ENCODE measurements at regions not wholly inside any gene's neighbourhood (a gene's known extent, or its start where the extent isn't known, plus 50 kb on each side); places are given as distances from the start of the nearest gene placed in this dataset.

- no peak for TF ChIP-seq CTCF (IDR thresholded peaks at IDR 0.05; ENCODE audit: unreplicated experiment)
- Mint-ChIP-seq H3K36me3 (ENCODE audit: insufficient read depth) (no peaks in the 10 kb centered on the region), H3K4me1 (ENCODE audit: low read depth) (no peaks in the 10 kb centered on the region), H3K9me3 (ENCODE audit: low read depth) (no peaks in the 10 kb centered on the region), H3K4me3 (ENCODE audit: low read depth) (no peak overlapping the region), H3K27ac (no peak overlapping the region), H3K27me3 (no peaks in the 10 kb centered on the region)
- DNase-seq (ENCODE audit: low spot score, unreplicated experiment), result no peak
Observed at GRCh38 chr2:160942476-160943142, 217.6 kb upstream of the TANK start.

GRCh38 chr2:160943414-160943813 lies 216.8 kb upstream of the TANK start:
- DNase-seq (ENCODE audit: low spot score, unreplicated experiment), result no peak
- no peak overlapping the region for H3K4me3 Mint-ChIP-seq (ENCODE audit: low read depth)
- no peaks in the 10 kb centered on the region for H3K27me3 Mint-ChIP-seq

GRCh38 chr2:160952464-160953254 lies 207.6 kb upstream of the TANK start:
- no peak overlapping the region for H3K4me3 Mint-ChIP-seq (ENCODE audit: low read depth)
- H3K4me1 Mint-ChIP-seq (ENCODE audit: low read depth), result no peaks in the 10 kb centered on the region
- no peaks in the 10 kb centered on the region for H3K36me3 Mint-ChIP-seq (ENCODE audit: insufficient read depth)
- TF ChIP-seq CTCF (IDR thresholded peaks at IDR 0.05; ENCODE audit: unreplicated experiment), result no peak
- no peak overlapping the region for H3K27ac Mint-ChIP-seq
- H3K9me3 Mint-ChIP-seq (ENCODE audit: low read depth), result no peaks in the 10 kb centered on the region
- no peaks in the 10 kb centered on the region for H3K27me3 Mint-ChIP-seq
- DNase-seq (ENCODE audit: low spot score, unreplicated experiment), result no peak

More at GRCh38 chr2:160943414-160943813, 216.8 kb upstream of the TANK start:
- H3K27ac Mint-ChIP-seq, result no peak overlapping the region
- H3K9me3 Mint-ChIP-seq (ENCODE audit: low read depth), result no peaks in the 10 kb centered on the region
- H3K36me3 Mint-ChIP-seq (ENCODE audit: insufficient read depth), result no peaks in the 10 kb centered on the region
- no peaks in the 10 kb centered on the region for H3K4me1 Mint-ChIP-seq (ENCODE audit: low read depth)
- TF ChIP-seq CTCF (IDR thresholded peaks at IDR 0.05; ENCODE audit: unreplicated experiment), result no peak

GRCh38 chr2:160955578-160955977 lies 204.7 kb upstream of the TANK start:
- no peaks in the 10 kb centered on the region for H3K4me1 Mint-ChIP-seq (ENCODE audit: low read depth)
- no peaks in the 10 kb centered on the region for H3K36me3 Mint-ChIP-seq (ENCODE audit: insufficient read depth)
- H3K27me3 Mint-ChIP-seq, result no peaks in the 10 kb centered on the region
- TF ChIP-seq CTCF (IDR thresholded peaks at IDR 0.05; ENCODE audit: unreplicated experiment), result no peak
- H3K4me3 Mint-ChIP-seq (ENCODE audit: low read depth), result no peak overlapping the region
- DNase-seq (ENCODE audit: low spot score, unreplicated experiment), result no peak
- no peaks in the 10 kb centered on the region for H3K9me3 Mint-ChIP-seq (ENCODE audit: low read depth)
- H3K27ac Mint-ChIP-seq, result no peak overlapping the region

- Mint-ChIP-seq H3K27me3 (no peaks in the 10 kb centered on the region), H3K9me3 (ENCODE audit: low read depth) (no peaks in the 10 kb centered on the region), H3K36me3 (ENCODE audit: insufficient read depth) (no peaks in the 10 kb centered on the region), H3K4me1 (ENCODE audit: low read depth) (no peaks in the 10 kb centered on the region), H3K27ac (no peak overlapping the region), H3K4me3 (ENCODE audit: low read depth) (no peak overlapping the region)
- TF ChIP-seq CTCF (IDR thresholded peaks at IDR 0.05; ENCODE audit: unreplicated experiment), result no peak
- no peak for DNase-seq (ENCODE audit: low spot score, unreplicated experiment)
Observed at GRCh38 chr2:160956243-160956802, 203.9 kb upstream of the TANK start.
